ENCODE measurements at regions not wholly inside any gene's neighbourhood (a gene's known extent, or its start where the extent isn't known, plus 50 kb on each side); places are given as distances from the start of the nearest gene placed in this dataset.

DNA sequence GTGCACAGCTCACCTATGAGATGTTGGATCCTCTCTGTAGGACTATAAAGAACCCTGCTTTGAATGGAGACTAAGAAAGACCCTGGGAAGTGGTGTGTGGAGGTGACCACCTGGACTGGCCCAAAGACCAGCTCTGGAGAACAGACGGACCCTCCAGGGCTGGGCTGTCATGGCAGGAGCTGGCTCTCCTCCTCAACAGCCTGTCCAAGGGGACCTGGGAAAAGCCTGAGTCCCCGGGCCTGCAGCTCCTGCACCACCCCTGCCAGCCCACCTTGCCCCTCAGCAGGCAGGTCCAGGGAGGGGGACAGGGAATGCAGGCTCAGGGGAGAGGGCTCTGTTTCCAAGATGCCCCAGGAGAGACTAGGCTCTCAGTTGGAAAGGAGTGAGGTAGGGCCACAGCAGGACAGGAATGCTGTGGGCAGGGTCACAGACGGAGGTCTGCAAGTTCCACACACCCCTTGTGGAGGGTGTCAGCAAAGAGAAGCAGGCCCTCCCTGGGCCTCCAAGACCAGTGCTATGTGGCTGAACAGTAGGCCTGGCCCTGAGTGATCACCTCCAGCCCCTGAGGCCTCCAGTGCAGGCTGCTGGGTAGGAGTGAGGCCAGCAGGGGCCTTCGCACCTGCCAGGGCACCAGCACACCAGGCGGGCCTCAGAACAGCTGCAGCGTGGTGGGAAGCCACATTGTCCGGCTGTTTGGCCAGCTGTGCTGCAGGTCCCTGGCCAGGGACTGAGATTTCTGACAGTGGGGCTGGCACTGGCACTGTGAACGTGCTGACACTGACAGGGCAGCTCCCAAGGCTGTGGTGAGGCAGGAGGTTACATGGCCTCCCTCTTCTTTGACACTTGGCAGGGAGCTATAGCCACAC lies 86.4 kb upstream of the OTOS start:
- TF ChIP-seq GATA3 (IDR thresholded peaks at IDR 0.05; ENCODE audit: low read depth, low read length) (no peak), GATA2 (IDR thresholded peaks at IDR 0.05; ENCODE audit: low read depth, low read length) (no peak)

DNA sequence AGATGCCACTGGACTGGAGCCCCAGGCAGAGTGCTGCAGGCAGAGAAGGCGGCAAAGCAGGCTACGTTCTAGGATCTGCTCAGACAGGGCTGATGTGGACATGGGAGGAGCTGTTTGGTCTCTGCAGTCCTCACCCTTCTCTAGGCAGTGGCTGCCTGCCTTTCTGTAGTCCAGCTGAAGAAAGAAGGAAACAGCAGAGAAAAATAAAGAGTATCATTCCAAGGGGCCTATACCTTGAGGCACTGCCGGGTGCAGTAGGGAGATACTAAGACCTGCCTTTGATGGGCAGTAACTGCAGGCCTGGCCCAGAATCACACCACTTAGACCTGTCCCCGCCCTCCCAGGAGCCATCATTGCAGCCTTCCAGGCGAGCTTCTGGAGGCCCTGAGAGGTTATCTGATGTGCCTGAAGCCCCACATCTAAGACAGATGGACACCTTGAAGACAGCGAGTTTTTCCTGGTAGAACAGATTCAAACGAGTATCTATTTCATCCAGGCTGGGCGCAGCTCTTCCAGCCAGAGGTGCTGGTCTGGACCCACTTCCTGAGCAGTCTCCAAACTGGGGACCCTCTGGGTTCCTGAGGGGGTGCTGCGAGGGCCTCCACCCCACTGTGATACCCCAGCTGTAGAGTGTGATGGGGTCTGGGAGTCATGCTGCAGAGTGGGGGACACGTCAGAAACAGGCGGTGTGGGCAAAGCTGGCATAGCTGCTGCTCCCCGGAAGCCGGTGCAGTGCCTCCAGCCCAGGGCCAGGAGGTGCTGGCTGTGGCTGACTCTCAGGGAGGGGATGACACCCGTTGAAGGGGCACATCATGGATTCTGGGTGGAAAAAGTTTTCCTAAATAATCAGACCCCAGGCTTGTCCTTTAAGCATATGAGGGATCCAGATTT lies 87.3 kb upstream of the OTOS start:
- TF ChIP-seq GATA2 (IDR thresholded peaks at IDR 0.05; ENCODE audit: low read depth, low read length), result no peak

DNA sequence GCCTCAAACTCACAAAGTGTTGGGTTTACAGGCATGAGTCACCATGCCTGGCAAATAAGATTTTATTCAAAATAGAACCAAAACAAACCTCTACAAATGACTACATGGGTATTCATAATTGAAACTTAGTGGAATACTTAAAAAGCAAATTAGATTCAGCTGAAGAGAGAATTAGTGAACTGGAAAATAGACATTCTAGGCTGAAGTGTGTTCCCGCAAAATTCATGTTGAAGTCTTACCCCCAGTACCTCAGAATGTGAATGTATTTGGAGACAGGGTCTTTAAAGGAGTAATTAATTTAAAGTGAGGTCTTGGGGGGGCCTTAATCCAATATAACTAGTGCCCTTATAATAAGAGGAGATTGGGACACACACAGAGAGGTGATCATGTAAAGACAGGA lies 88.5 kb upstream of the OTOS start:
- no peak for TF ChIP-seq GATA3 (IDR thresholded peaks at IDR 0.05; ENCODE audit: low read depth, low read length)
- TF ChIP-seq GATA2 (IDR thresholded peaks at IDR 0.05; ENCODE audit: low read depth, low read length), result no peak

DNA sequence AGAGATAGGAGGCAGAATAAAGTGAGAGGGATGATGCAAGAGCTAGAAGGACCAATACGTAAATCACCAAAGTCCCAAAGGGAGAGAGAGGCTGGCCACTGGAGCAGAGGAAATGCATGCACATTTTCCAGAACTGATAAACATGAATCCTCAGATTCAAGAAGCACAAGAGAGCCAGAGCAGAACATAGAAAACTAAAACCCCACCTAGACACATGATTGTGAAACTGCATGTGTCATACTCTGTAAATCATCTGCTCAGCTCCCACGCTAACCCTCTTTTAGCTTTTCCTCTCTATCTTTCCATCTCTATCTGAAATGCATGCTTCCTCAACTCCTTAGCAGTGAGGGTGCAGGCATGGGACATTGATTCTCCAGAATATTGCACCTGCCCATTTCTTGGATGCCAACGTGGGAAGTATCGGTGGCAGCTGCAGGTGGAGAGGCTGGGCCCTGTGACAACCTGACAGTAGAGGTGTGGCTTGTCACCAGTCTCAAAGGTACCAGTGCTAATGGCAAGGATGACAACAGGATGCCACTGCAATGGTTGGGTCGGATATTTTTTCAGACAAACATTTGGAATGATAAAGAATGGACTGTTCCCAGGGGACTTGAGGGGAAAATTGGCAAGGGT lies 89.3 kb upstream of the OTOS start:
- no peak for TF ChIP-seq GATA3 (IDR thresholded peaks at IDR 0.05; ENCODE audit: low read depth, low read length)
- no peak for TF ChIP-seq GATA2 (IDR thresholded peaks at IDR 0.05; ENCODE audit: low read depth, low read length)

DNA sequence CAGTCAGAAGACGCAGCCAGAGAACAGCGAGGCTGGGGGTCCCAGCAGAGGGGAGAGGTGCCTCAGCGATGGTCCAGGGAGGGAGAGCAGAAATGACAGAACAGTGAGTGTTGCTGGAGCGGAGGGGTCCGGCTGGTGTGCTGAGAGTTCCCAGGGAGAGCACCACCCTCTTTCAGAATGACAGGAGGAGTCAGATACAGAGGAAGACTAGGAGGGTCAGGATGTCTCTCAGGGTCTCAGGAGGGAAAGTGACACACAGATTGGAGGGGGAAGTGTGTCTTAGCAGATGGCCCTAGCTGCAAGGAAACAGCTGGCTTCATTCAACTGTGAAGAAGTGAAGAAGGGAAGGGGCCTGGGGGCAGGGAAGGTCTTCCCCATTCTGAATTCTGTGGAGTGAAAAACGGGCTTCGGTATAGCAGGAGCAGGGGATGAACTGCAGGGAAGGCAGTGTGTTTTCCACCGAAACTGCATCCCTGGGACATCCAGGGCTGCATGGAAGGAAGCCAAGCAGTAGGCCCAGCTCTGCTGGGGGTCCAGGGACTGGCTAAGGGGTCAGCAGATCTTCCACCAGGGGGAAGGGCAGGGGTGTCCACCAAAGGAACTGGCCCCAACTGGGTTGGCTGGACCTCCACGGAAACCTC lies 90.0 kb upstream of the OTOS start:
- TF ChIP-seq GATA2 (IDR thresholded peaks at IDR 0.05; ENCODE audit: low read depth, low read length) (no peak), GATA3 (IDR thresholded peaks at IDR 0.05; ENCODE audit: low read depth, low read length) (no peak)

DNA sequence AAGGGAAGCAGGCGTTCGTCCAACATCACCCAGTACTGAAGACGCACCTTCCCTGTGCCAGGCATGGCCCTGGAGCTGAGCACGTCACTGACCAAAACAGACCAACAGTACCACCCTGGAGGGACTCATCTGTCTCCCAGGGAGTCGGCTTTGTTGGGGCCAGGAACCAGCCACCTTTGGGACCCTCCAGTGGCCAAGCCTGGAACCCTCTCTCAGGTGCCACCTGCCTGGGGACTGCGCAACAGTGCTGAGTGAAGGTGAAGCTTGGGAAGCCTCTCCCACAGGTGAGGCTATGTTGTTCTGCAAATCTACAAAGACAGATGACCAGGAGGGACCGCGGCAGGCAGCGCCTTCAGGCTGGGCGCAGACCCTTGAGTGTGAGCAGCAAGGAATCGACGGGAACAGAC lies 91.4 kb upstream of the OTOS start:
- TF ChIP-seq GATA3 (IDR thresholded peaks at IDR 0.05; ENCODE audit: low read depth, low read length) (no peak), GATA2 (IDR thresholded peaks at IDR 0.05; ENCODE audit: low read depth, low read length) (no peak)

DNA sequence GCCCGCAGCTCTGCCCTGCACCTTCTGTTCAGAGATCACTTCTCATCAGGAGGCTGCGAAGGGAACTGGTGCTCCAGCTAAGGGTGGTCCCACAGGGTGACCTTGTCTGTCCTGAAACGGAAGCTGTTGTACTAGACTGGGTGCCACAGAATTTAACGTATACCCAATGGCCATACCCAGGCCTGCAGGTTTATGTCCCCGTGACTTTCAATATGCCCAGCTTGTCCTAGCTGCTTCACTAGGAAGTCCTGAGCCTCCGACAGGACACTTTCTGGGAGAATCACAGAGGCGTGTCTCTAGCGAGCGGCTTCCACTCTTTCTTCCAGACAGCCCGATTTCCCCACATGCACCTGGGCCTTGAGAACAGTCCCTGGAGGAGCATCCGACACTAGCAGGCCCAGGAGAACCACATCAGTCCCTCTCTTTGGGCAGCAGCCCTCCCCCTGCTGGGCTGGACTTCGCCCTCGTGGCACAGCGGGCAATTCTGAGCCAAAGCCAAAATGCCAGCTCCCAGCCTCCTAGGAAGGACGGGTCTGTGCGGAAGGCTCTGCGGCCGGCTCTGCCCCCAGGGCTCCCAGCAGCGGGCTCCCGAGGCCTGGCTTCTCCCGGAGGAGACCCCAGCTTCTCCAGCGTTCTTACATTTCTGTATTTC lies 91.9 kb upstream of the OTOS start:
- TF ChIP-seq GATA2 (IDR thresholded peaks at IDR 0.05; ENCODE audit: low read depth, low read length) (no peak), GATA3 (IDR thresholded peaks at IDR 0.05; ENCODE audit: low read depth, low read length) (no peak)

DNA sequence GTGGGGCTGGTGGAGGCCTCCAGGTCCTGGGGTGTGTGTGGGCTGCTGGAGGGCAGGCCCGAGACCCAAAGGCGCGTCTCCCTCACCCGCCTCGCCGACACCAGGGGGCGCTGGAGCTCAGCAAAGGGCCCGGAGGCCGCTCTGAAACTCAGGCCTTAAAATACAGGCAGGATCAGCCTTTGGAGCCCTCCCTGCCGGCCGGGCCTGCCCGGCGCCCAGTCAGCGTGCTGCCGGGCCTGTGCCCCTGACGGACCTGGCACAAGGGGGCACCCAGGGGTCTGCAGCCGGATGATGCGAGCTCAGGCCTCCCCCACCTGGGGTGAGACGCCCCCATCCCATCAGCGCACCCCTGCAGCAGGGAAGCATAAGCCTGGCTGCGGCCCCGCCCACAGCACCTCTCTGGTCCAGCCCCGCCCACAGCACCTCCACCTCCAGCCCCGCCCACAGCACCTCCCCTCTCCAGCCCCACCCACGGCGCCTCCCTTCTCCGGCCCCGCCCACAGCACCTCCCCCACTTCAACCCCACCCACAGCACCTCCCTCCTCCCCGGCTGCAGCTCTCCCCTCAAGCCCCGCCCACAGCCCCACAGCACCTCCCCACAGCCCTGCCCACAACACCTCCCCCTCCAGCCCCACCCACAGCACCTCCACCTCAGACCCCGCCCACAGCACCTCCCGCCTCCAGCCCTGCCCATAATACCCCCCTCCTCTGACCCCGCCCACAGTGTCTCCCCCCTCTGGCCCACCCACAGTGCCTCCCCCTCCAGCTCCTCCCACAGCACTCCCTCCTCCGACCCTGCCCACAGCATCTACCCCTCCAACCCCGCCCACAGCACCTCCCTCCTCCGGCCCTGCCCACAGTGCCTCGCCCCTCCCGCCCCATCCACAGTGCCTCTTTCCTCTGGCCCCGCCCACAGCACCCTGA lies 92.8 kb upstream of the OTOS start:
- no peak for TF ChIP-seq GATA3 (IDR thresholded peaks at IDR 0.05; ENCODE audit: low read depth, low read length)
- no peak for TF ChIP-seq GATA2 (IDR thresholded peaks at IDR 0.05; ENCODE audit: low read depth, low read length)

DNA sequence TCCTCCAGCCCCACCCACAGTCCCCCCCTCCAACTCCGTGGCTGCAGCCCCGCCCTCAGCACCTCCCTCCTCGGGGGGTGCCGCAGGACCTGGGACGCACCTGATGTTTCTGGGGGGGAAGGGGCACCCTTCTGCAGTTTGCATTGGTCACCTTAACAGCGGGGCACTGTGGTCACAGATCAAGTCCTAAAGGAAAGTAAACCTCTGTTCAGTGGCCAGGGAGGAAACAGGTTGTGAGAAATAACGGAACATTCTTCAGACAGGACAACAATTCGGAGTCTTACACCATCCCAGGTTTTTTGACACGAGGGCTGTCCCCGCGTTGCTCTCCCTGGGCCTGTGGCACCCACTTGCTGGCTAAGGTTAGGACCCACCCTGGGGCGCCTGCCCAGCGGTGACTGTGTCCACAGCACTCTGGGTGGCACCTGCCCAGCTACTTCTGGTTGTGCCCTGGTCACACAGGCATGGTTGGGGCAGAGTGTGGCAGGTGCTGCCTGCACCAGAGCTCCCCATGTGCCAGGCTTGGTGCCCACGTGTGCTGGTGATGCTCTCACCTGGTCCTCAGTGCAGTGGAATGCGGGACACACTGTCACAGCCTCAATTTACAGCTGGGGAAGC lies 93.5 kb upstream of the OTOS start:
- TF ChIP-seq GATA2 (IDR thresholded peaks at IDR 0.05; ENCODE audit: low read depth, low read length) (no peak), GATA3 (IDR thresholded peaks at IDR 0.05; ENCODE audit: low read depth, low read length) (no peak)

DNA sequence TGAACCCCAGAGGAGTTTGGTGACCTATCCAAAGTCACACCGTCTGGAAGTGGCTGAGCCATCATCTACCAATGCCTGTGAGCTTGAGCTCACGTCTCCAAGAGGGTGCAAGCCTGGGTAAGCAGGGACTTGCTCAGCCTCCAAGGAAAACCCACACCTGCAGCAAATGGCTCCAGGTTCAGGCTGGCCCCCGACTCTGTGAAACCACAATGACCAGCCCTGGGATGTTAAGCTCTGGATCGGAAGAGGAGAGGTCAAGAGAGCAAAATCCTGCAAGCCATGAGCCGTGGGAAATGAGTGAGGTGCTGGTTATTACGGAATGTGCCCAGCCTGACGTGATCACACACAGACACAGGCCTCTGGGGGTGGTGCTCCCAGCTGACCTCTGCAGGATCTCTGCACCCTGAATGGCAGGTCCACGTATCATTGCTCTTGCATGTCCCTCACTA lies 94.1 kb upstream of the OTOS start:
- TF ChIP-seq GATA3 (IDR thresholded peaks at IDR 0.05; ENCODE audit: low read depth, low read length), result no peak
- no peak for TF ChIP-seq GATA2 (IDR thresholded peaks at IDR 0.05; ENCODE audit: low read depth, low read length)

DNA sequence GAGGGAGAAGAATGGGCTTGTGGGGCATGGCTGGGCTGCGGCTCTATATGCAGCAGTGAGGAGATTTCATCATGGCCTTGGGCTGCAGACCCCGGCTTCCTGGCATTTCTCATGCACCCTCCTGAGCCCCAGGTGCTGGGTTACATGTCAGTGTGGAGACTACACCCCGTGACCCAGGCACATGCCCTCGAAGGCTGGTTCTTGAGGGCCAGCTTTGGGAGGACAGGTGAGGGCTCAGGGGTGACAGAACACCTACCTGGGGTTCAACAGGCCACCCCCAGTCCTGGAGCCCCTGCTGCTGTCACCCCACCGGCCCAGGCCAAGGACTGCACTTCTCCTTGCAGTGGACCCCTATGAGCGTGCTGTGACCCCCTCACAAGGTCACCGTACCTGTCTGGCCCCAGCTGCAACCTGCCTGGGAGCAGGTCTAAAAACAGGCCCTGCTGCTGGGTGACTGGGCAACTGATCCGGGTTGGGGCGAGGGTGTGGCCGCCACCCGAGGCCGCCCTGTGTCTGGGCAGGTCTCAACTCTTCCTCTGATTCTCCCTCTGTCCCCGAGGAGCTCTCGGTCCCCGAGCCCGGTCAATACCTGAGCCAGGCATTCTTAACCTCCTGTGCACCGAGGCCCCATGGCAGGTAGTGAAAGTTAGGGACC lies 94.8 kb upstream of the OTOS start:
- TF ChIP-seq GATA2 (IDR thresholded peaks at IDR 0.05; ENCODE audit: low read depth, low read length), result no peak
- TF ChIP-seq GATA3 (IDR thresholded peaks at IDR 0.05; ENCODE audit: low read depth, low read length), result no peak

DNA sequence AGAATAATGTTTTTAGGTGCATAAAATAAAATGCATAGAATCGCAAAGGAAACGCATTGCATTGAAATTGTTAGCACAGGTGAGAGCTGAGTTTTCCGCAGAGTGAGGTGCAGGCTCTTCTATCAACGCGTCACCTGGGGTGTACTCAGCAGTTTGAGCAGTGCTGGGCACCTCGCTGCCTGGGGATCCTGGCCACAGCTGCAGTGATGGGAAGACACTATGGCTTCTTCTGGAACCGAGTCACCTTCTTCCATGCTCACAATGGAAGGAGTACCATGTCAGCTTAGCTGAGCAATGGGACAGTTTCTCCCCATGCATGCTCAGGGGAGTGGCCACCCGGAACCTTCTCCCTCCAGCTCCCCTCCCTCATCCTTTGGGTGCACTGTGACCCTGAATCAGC lies 95.4 kb upstream of the OTOS start:
- TF ChIP-seq GATA3 (IDR thresholded peaks at IDR 0.05; ENCODE audit: low read depth, low read length) (no peak), GATA2 (IDR thresholded peaks at IDR 0.05; ENCODE audit: low read depth, low read length) (no peak)

All from SH-SY5Y (cell line).